GM21723 (cell line): ENCODE measurements at regions not wholly inside any gene's neighbourhood (a gene's known extent, or its start where the extent isn't known, plus 50 kb on each side); places are given as distances from the start of the nearest gene placed in this dataset.
"Not testable (repeated sequence)": the region's sequence is repeated elsewhere in the genome, so short reads cannot be mapped to it uniquely, and the experiment has no call there.

ENCODE experiments used
- ATAC-seq: cut with Tn5 transposase; IDR thresholded peaks from one replicate; pipeline ENCODE4 v1.9.1; 2021; ENCODE audit warnings: mild to moderate bottlenecking, moderate library complexity; ENCODE audit not compliant: unreplicated experiment

DNA sequence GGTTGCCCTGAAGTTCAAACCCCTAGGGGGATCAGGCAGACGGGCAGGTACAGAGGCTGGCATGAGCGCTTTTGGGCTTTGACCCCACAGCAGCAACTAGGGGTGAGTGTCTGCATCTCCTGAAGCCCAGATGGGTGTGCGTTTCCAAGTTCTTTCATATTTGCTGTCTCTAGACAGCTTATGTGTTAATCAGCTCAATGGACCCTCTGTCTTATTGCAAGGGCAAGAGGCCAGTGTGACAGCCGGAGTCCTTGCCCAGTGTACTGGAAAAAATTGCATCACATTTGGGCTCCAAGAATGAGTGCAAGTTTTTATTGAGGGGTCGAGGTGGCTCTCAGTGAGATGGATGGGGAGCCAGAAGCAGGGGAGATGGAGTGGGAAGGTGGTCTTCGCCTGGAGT, 1863.7 kb upstream of the RAG2 start:
- ATAC-seq: no peak

DNA sequence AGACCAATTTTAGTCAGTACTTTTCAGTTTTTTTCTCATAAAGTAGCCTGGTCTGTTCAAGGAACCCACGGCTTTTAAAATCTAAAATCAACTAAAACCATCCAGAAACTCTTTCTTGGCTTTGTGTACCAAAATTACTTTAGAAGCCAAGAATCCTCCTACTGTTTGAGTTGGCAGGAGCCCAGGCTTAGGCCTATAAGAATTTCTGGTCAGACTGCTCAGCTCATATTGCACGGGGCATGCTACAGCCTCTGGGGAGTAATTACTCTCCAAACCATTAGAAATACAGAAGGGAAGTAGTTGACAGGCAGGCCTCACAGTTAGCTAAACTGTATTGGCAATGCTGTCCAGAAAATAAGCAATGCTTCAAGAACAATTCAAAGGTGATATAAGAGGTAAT, 1862.9 kb upstream of the RAG2 start:
- no peak for ATAC-seq

DNA sequence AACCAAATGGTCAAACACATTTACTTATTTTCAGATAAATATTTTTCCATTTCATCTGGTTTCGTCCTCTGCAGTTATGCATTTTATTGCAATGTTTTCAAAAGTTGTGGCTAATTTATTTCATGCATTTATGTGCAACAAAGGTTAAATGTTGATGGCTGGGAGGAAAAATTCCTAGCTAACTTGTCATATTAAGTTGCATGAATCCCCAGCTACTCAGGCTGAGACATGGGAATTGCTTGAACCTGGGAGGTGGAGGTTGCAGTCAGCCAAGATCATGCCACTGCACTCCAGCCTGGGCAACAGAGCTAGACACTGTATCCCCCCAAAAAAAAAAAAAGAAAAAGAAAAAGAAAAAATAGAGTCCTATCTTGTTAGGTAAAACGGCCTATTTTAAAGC, 1862.4 kb upstream of the RAG2 start:
- no peak for ATAC-seq

DNA sequence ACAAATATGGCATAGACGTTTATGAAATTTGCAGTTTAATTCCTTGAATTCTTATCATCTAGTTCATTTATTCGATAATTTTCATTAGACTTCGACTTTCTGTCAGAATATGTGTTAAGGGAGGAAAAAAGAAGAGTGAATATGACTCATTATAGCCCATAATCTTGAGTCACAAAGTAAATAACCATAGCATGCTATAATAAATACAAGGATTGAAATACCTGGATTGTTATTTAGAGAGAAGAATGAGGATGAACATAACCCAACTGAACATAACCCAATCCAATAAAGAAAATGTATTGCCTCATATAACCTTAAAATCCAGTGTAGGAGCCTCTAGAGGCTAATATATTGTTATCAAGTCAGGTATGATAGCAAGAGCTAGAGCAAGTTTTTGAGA, 1858.3 kb upstream of the RAG2 start:
- no peak for ATAC-seq

DNA sequence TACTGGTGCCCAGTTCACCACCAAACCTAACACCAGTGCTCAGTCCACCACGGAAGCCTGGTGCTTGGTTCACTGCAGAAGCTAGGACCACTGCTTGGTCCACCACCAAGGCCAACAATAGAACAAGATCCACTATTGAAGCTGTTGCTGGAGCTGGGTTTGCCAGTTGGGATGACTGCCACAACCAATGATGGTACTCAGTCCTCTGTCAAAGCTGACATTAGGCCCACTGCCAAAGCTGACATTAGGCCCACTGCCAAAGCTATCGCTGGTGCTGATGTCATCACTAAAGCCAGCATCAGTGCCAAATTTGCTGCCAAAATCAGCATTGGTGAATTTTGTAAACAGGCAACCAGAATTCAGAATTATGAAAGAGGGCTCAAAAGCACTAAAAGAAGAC, 1850.2 kb upstream of the RAG2 start:
- no peak for ATAC-seq

DNA sequence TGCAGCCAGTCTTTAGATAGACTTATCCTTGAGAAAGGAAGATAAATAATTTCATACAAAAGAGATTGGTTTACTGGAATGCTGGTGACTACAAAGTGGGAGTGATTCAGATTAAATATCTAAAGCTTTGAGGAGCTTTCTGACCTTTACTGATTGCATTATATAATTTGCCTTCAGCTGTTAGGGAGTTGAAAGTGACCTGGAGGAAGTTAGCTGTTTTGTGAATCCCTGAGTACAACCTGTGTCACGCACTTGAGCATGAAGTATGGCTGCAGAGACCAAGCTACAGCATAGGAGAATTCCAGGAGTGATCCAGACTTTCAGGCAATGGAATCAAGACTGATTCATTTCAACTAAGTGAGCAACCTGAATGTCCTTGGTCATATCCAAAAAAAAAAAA, 1848.3 kb upstream of the RAG2 start:
- no peak for ATAC-seq

DNA sequence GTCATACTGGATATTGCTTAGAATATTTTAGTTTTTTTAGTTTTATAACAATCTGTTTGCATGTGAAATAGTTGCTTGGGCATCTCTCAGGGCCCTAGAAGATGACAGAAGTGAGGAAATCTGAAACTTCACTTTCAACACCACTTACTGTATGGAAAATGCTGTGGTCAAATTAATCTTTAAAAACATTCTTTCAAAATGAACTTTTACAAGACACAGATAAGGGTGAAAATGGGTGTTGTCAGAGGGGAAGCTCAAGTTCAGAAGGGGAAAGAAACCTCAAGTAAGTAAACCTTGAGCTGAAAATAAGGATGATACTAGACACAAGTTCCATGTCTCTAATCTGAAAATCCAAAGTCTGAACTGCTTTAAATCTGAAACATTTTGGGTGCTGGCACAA, 1840.1 kb upstream of the RAG2 start:
- ATAC-seq: no peak

DNA sequence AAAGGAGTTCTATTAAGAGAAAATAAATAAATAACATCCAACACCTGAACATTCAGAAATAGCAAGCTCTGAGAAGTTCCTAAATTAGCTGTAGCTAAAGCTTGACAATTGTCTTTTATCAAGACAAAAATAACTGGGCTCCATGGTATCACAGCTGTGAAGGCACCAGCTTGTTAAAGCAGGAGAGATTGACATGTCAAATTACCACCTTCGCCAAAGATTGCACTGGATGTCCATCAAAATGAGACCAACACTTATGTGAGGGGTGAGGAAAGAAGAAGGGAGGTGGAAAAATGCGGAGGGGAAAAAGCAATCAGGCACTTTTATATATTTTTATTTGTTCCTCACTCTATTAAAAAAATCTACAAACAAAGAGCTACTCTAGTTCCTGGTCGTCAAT, 1827.5 kb upstream of the RAG2 start:
- no peak for ATAC-seq

DNA sequence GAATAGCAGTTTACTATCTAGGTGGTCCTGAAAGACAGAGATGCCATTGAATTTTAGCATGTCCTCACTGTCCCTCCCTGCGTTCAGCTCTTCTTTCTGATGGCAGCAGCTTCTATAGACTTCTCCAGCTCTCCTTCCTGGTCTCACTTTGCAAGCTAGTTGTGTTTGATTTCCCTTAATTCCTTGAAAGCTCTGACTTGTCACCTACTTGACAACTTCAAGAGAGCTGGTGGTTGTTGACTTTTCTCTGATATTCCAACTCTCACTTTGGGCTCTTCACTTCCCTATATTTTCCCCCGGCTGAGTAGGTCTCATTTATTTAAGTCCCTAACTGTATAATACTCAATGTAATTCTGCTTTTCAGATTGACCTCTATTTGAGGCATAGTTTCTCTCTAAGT, 1825.0 kb upstream of the RAG2 start:
- ATAC-seq: no peak

DNA sequence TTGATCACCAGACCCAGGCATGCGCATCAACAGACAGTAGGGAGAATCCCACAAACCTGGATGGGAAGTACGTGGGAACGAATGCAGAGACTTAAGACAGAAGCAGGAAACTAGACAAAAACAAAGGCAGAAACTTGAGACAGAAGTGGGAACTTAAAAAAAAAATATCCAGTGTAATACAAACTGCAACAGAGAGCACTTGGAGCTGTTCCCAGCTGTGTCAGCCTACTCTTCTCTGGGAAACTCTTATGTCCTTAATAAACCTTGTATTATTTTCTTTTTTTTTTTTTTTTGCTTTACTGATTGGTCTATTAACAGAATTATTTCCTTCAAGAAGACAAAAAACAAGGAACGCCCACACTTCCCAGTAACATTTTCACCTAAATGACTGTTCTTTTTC, 1818.1 kb upstream of the RAG2 start:
- no peak for ATAC-seq

DNA sequence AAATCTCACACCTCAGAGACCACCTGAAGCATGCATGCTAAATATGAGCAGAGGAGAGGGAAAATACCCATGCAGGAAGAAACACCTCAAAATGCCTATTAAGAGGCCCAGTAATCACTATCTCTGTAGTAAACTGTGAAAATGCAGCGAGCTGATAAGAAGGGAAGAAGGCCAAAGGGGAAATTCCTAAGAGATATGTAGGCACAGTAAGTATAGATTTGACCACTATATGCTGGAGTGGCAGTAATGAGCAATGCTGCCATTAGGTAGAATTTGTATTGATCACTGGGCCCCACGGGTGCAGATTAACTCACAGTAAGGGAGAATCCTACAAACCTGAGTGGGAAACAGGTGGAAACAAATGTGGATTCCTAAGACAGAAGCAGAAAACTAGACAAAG, 1813.1 kb upstream of the RAG2 start:
- ATAC-seq: no peak

DNA sequence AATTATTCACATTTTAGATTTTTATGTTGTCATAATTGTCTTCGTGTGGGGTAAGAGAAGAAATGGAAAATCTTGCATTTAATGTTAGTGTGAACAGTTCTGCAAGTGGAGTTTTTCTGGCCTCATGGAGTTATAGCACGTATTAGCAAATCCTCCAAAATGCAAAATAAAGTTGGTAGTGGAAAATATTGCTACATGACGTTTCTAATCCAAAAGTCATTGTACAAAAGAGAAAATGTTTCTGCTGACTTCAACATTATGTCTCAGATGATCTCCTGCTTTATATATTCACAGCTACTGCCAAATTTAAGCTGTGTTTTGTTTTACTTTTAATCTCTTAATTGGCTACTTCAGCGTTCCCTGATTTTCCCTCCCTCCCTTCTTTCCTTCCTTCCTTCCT, 1804.0 kb upstream of the RAG2 start:
- ATAC-seq: no peak

DNA sequence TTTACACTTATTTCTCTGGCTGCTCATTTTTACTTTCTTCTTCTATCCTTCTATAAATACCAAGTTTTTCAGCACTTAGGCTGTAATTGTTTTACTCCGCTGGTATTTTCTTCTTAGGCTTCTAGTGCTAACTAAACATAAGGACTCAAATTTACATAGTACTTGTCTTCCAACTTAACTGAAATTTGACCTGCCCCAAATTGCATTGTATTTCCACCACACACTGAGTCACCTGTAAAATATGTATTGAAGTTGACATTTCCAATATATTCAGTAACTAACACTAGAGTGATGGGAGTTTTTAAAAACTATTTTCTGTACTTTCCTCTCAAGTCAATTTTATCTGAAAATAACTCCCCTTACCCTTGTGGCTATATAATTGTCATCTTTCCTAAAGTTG, 1794.1 kb upstream of the RAG2 start:
- no peak for ATAC-seq

DNA sequence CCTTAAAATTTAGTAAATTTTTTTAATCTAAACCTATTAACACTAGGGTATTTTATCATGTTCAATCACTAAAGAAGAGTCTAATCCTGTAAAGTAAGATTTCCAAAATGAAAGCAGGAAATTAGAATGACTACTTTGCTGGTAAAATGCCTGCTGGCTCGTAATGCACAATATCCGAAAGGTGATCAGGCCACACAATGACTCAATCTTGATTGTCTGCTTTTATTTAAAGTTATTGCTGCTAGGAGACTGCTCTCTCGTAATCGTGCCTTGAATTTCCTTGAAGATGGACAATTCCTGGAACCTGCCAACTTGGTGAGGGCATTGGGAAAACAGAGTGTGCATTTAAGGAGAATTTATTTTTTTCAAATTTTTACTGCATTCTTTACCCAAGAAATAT, 1786.5 kb upstream of the RAG2 start:
- ATAC-seq: no peak

DNA sequence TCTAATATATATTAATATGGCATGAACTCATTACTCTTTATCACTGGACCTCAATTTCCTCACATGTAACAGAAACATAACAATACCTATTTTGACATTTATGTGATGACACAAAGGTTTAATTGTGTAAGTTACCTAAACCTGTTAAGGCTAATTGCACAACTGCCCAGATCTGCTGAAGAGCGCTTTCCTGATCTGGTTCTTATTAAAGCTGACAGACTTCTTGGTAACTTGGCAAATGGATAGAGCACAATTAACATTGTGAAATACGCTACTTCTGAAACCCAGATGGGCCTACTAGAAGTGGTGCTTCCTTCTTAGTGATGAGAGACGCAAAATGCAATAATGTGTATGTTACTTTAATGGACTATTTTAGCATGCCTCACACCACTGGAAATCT, 1767.2 kb upstream of the RAG2 start:
- ATAC-seq: no peak

DNA sequence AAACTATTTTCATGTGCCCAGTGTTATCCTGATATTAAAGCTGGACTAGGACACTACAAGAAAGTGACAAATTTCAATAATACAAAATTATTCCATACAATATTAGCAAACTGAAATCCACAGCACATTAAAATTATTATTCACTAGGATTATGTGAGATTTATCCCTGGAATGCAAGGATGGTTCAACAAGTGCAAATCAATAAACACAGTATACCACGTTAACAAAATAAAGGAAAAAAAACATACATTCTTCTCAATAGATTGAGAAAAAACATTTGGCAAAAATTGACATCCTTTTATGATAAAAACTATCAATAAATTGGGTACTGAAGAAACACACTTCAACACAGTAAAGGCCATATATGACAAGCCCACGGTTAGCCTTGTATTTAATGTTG, 1758.2 kb upstream of the RAG2 start:
- ATAC-seq: no peak

DNA sequence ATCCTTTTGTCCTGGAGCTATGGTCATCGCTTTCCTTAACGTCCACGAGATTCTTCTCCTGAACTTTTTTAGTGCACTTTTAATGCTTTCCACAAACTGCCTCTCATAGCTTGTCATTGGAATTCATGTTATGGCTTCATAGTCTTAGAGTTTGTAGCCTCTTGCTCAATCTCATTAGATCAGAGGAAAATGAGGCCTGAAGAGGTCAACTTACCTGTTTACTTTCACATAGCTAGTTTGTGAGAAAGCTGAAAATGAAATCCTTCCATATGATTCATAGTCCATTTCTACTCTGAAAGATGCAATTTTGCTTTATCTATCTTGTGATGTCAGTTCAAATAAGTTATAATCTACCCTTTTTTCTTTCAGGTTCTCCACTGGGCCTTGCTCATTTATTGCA, 1747.2 kb upstream of the RAG2 start:
- ATAC-seq: no peak

DNA sequence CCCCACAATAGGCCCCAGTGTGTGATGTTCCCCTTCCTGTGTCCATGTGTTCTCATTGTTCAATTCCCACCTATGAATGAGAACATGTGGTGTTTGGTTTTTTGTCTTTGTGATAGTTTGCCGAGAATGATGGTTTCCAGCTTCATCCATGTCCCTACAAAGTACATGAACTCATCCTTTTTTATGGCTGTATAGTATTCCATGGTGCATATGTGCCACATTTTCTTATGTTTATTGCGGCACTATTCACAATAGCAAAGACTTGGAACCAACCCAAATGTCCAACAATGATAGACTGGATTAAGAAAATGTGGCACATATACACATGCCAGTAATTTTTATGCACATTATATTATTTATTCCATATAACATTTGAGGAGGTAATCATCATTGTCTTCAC, 1743.6 kb upstream of the RAG2 start:
- ATAC-seq: not testable (repeated sequence)

DNA sequence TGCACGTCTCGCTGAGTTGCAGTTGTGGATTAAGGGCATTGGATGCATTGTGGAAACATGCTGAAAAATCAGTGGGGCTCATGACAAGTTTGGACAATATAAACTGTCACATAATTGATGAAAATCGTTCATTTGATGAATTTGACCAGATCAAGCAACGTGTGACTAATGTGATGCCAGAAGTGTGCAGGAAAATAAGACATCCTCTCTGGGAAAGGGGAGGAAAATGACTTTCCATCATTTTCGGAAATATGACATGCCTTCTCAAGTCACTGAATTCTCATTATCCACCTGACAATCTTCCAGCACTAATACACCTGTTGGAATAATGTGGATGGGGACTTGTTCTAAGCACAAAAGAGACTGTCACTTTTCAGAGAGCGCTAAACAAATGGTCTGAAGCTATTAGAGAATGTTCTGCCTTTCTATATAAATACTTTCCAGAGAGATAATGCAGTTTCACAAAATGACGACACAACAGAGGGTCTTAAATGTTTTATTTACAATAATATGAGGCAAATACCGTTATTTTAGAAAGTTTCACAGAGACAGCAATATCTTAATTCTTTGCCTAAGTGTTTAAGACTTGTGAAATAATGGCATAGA, 1741.9 kb upstream of the RAG2 start:
- no peak for ATAC-seq

DNA sequence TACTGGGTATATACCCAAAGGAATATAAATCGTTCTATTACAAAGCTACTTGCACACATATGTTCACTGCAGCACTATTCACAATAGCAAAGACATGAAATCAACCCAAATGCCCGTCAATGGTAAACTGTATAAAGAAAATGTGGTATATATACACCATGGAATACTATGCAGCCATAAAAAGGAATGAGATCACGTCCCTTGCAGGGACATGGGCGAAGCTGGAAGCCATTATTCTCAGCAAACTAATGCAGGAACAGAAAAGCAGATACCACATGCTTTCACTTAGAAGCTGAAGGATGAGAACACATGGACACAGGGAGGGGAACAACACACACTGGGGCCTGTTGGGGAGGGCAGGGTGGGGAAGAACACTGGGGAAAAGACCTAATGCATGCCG, 1740.0 kb upstream of the RAG2 start:
- not testable (repeated sequence) for ATAC-seq

DNA sequence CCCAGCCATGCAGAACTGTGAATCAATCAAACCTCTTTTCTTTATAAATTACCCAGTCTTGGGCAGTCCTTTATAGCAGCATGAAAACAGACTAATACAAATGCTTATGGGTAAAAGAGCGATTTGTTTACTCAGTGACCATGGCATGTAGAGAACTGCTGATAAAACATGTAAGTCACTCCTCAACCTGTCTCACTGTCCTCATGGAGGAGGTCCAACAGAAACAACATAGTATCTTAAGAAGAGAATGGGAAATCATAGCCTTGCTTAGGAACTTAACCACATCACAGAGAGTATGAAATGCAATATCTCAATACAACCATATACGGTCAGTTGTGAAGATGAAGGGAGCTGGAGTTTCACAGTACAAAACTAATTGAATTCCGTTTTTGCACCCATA, 1734.0 kb upstream of the RAG2 start:
- no peak for ATAC-seq

DNA sequence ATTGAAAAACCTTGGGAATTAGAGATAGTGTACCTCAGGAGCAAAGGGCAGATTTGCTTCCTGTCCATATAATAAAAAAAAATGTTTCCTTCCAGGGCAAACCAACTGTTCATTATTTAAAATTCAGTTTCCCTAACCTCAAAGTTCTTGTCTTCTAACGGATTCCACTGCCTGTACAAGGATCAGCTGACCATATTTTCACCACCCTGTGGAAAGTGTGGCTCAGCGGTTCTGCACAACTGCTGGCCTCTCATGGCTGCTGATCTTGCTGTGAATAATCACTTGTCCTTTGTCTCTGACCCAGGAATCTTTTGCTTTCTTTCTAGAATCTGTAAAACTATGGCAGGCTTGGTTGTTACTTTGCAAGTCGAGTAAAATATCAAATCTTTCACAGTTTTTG, 1732.5 kb upstream of the RAG2 start:
- ATAC-seq: no peak

DNA sequence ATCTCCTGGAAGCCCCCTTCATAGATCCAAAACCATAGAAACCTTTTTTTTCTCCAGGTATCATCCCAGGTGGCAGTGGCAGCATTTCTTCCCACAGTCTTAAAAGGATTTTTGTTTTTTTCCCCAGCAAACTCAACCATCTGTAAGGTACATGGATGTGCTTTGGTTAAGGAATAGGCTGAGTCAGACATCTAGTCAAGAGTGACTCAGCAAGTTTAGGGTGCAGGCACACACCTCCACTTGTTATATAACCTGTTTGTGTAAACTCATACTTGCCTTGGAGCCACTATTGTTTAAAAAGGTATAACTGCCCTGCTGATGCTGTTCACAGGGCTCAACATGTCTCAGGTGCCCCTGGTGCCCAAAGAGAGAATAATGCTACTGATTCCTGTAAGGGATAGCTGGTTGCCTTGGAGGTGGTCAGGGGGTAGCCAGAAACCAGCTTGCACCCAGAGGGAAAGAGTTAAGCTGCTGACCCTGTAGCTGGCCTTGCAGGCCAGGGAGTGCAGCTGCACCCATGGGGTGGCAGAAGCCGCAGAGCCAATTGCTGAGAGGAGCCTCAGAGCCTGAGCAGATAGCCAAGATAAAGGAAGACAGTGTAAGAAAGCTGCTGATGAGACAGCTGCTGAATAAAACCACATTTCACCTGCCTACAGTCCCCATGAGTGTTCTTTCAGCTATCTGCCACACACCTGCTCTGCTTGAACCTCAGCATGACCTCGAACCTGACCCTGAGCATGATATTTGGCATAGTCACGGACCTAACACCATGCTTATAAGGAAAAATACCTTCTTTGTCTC, 1726.1 kb upstream of the RAG2 start:
- no peak for ATAC-seq
